ENCODE measurements at regions not wholly inside any gene's neighbourhood (a gene's known extent, or its start where the extent isn't known, plus 50 kb on each side); places are given as distances from the start of the nearest gene placed in this dataset.

DNA sequence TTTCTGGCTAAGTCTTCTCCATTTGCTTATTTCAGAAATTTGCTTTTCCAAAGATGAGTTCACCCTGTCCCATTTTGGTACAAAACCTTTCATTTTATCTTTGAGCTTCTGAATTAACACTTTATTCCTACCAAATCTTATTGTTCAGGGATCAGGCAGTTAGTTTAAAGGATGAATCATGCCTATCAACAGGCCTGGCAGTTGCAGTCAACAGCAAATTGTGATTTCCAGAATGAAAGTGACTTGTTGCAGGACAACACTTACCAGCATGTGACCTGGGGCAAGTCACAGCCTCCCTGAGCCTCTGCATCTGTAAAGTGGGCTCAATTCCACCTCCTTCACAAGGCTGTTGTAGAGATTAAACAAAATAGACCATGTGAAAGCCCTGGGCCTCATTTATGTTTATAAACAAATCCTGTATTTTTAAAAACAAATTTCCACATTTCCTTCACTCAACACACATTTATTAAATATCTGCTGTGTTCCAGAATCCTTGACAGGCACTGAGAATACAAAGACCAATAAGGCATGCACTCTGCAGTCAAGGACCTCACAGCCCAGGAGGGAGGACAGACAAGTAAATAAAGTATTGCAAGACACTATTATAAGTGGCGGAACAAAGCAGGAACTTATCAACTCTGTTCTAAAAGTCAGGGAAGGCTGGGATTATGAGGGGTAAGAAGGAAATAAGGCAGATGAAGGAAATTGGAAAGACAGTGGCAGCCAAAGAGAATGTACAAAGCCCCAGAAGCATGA lies 359.1 kb upstream of the IL12A start:
- TF ChIP-seq, protein P1, sequence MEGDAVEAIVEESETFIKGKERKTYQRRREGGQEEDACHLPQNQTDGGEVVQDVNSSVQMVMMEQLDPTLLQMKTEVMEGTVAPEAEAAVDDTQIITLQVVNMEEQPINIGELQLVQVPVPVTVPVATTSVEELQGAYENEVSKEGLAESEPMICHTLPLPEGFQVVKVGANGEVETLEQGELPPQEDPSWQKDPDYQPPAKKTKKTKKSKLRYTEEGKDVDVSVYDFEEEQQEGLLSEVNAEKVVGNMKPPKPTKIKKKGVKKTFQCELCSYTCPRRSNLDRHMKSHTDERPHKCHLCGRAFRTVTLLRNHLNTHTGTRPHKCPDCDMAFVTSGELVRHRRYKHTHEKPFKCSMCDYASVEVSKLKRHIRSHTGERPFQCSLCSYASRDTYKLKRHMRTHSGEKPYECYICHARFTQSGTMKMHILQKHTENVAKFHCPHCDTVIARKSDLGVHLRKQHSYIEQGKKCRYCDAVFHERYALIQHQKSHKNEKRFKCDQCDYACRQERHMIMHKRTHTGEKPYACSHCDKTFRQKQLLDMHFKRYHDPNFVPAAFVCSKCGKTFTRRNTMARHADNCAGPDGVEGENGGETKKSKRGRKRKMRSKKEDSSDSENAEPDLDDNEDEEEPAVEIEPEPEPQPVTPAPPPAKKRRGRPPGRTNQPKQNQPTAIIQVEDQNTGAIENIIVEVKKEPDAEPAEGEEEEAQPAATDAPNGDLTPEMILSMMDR (conservative IDR thresholded peaks at IDR 0.05 in 1 of 2, IDR thresholded peaks at IDR 0.05 in 1 of 2; ENCODE audit: low read depth in 1 of 2, low read length in 2 of 2) = no peak
- TF ChIP-seq EZH2 (IDR thresholded peaks at IDR 0.05; ENCODE audit: low read length, missing control alignments) = no peak
